ENCODE measurements at regions not wholly inside any gene's neighbourhood (a gene's known extent, or its start where the extent isn't known, plus 50 kb on each side); places are given as distances from the start of the nearest gene placed in this dataset.
A peak's percentile ranks its signal among the peaks of the same experiment; 100 is the strongest.
"Not testable (repeated sequence)": the region's sequence is repeated elsewhere in the genome, so short reads cannot be mapped to it uniquely, and the experiment has no call there.

- DNase-seq (ENCODE audit: low read depth in 1 of 2, low spot score in 1 of 2), result peak in 1 of 2 donors; percentile 63
Measured at GRCh38 chr20:25865715-25866656, 169.3 kb upstream of the ZNF337 start.

- not testable (repeated sequence) for DNase-seq (ENCODE audit: low read depth in 1 of 2, low spot score in 1 of 2)
Measured at GRCh38 chr20:25864963-25865714, 168.5 kb upstream of the ZNF337 start.

GRCh38 chr20:25864326-25864962, 167.8 kb upstream of the ZNF337 start:
- DNase-seq (ENCODE audit: low read depth in 1 of 2, low spot score in 1 of 2), result no peak

- DNase-seq (ENCODE audit: low read depth in 1 of 2, low spot score in 1 of 2), result no peak
Measured at GRCh38 chr20:25863536-25864325, 167.1 kb upstream of the ZNF337 start.

GRCh38 chr20:25862967-25863530, 166.4 kb upstream of the ZNF337 start:
- DNase-seq (ENCODE audit: low read depth in 1 of 2, low spot score in 1 of 2), result peak; percentile 62 to 72

GRCh38 chr20:25860531-25861150, 164.0 kb upstream of the ZNF337 start:
- no peak for DNase-seq (ENCODE audit: low read depth in 1 of 2, low spot score in 1 of 2)

- peak in 1 of 2 donors; percentile 69 for DNase-seq (ENCODE audit: low read depth in 1 of 2, low spot score in 1 of 2)
Measured at GRCh38 chr20:25859649-25860530, 163.2 kb upstream of the ZNF337 start.

GRCh38 chr20:25858495-25859425, 162.1 kb upstream of the ZNF337 start:
- no peak for DNase-seq (ENCODE audit: low read depth in 1 of 2, low spot score in 1 of 2)

DNA sequence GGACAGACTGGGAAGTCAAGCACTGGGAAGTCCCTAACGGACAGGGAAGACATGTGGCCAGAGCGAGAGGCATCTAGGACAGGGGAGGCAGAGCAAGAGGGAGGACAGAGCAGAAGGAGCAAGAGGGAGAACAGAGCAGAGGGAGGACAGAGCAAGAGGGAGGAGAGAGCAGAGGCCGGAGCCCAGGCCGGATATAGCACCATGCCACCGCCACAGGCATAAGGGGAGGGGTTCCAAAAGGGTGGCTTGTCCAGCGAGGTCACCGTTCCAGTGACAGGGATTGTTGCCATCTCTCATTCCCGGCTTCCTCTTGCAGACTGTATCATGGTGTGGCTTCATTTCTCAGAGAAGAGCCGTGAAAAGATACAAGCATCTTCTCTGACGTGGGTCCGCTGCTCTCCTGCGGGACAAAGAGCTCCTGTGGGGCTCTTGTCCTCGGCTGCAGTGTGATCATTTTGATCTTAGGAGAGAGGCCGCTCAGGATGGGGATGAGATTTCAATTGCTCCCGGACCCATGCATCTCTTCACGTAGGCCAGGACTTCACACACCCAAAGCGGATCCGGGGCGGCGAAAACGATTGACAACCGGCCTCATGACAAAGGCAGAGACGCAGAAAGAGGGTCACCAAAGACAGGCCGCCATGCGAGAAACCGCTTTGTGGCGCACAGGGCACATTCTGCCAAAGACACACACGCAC, 160.6 kb upstream of the ZNF337 start:
- not testable (repeated sequence) for DNase-seq (ENCODE audit: low read depth in 1 of 2, low spot score in 1 of 2)

- no peak for DNase-seq (ENCODE audit: low read depth in 1 of 2, low spot score in 1 of 2)
Measured at GRCh38 chr20:25856256-25856884, 159.7 kb upstream of the ZNF337 start.

DNA sequence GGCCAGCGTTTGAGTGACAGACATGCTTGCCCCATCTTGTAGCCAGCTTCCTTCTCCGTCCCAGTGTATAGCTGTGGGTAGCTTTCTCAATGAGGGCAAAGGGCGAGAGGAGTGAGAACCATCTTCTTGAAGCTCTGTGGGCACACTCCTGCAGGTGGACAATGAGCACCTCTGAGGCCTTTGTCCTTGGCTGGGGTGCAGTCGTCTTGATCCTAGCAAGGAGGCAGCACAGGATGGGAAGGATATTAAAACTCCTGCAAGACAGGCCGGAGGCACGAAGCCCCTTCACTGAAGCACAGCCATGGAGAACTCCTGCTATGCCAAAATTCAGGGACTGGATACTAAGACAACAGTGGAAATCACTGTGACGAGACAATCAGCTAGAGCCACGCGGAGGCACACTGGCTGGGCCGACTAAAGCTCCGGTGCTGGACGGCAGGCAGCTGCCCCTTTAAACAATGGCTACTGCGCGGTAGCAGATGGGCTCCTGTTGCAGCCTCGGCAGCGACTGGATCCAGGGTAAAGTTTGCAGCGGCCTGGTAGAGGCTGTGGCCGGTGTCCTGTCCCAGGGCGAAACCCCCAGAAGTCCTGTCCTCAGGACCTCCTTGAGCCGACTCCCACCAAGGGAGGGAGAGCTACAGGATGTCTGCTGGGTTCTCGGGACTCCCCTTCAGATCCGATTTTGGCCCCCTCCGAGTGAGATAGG, 159.0 kb upstream of the ZNF337 start:
- DNase-seq (ENCODE audit: low read depth in 1 of 2, low spot score in 1 of 2), result not testable (repeated sequence)

DNA sequence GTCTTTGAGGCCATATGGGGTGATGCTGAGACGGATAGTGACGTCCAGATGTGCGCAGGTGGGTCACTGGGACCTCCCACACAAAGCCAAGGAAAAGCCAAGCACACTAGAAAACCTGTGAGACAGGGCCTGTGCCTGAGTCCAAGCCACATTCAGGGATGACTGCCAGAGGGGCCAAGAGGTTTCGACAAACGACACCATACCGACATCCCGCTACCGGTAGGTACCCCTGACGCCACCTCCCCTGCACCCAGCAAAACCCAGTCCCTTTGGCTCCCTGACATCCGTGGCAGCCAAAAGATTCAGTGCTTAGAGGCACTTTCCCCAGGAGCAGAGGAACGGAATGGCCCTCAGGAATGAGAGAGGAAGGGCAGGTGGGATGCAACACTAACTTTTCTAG, 158.0 kb upstream of the ZNF337 start:
- not testable (repeated sequence) for DNase-seq (ENCODE audit: low read depth in 1 of 2, low spot score in 1 of 2)

GRCh38 chr20:25853718-25854388, 157.2 kb upstream of the ZNF337 start:
- DNase-seq (ENCODE audit: low read depth in 1 of 2, low spot score in 1 of 2), result peak; percentile 63 to 75

GRCh38 chr20:25852968-25853717, 156.5 kb upstream of the ZNF337 start:
- DNase-seq (ENCODE audit: low read depth in 1 of 2, low spot score in 1 of 2), result not testable (repeated sequence)

- not testable (repeated sequence) for DNase-seq (ENCODE audit: low read depth in 1 of 2, low spot score in 1 of 2)
Measured at GRCh38 chr20:25850133-25850532, 153.5 kb upstream of the ZNF337 start.
